Fibroblast of the aortic adventitia (primary cell): ENCODE measurements at regions not wholly inside any gene's neighbourhood (a gene's known extent, or its start where the extent isn't known, plus 50 kb on each side); places are given as distances from the start of the nearest gene placed in this dataset.
"Not testable (repeated sequence)": the region's sequence is repeated elsewhere in the genome, so short reads cannot be mapped to it uniquely, and the experiment has no call there.

Experiments used
- DNase-seq: peaks from one replicate; pipeline ENCODE4 v3.0.0-alpha.2; 2010; ENCODE audit warnings: low read depth
- H3K4me3 ChIP-seq: 2 replicates; pipeline ENCODE4 v1.5.1; 2011; ENCODE audit warnings: low read depth, mild to moderate bottlenecking, control low read depth, low read length, moderate library complexity
- TF ChIP-seq, protein P1 (sequence below): IDR thresholded peaks from 2 replicates; pipeline ENCODE4 v1.5.1; 2011; ENCODE audit warnings: mild to moderate bottlenecking, low read length, control low read depth, inconsistent platforms; ENCODE audit not compliant: insufficient read depth

DNA sequence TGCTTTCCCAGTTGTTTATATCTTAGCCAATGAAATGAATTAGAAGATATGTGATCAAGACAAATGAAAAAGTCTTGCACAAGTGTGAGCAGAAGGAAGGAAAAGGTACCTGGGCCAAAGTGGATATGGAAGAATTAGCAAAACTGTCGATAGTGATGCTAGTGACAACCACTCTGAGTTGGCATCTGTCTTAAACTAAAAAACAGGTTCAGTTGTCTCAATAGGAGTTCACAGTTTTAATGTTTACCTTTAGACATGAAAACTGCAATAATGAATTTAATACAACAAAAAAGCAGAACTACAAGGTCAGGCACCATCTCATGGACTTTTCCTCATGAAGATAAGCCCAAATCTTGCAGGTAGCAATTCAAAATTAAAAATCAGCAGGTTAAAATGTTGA, 688.5 kb downstream of the EFNB2 start:
- no peak overlapping the region for H3K4me3 ChIP-seq
- TF ChIP-seq, protein P1, sequence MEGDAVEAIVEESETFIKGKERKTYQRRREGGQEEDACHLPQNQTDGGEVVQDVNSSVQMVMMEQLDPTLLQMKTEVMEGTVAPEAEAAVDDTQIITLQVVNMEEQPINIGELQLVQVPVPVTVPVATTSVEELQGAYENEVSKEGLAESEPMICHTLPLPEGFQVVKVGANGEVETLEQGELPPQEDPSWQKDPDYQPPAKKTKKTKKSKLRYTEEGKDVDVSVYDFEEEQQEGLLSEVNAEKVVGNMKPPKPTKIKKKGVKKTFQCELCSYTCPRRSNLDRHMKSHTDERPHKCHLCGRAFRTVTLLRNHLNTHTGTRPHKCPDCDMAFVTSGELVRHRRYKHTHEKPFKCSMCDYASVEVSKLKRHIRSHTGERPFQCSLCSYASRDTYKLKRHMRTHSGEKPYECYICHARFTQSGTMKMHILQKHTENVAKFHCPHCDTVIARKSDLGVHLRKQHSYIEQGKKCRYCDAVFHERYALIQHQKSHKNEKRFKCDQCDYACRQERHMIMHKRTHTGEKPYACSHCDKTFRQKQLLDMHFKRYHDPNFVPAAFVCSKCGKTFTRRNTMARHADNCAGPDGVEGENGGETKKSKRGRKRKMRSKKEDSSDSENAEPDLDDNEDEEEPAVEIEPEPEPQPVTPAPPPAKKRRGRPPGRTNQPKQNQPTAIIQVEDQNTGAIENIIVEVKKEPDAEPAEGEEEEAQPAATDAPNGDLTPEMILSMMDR = no peak
- no peak for DNase-seq

DNA sequence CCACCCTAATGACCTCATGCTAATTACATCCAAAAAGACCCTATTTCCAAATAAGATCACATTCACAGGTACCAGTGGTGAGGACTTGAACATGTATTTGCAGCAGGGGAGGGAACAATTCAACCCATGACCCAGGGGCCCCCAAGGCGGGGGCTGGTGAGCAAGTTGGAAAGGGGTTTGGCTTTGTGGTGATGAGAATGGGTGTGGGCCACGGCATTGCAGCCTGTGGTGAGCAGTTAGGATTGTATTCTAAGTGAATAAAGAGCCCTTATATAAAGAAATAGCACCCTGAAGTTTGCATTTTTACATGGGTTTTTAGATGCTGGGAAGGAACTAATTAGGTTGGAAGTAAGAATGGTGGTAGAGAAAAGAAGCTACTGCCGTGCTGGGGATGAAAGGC, 694.2 kb downstream of the EFNB2 start:
- TF ChIP-seq, protein P1 = no peak
- no peak for DNase-seq

DNA sequence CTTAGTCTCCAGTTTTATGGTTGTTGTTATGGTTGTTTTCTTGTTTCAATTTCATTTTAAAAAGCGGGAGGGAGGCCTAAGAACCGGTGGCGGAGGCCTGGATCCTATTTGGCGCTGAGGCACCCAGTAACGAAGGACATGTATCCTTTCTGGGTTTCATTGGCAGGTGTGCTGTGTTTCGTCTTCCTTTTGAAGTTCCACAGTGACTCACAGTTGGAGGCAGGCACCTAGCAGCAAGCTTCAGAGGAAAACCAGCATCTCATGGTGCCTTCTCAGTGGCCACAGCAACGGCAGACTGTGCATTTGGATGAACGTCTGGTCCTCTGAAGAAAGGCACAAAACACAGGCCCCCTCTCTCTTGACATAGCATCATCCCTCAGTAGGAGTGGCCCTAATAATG, 697.2 kb downstream of the EFNB2 start:
- no peak for DNase-seq
- no peak overlapping the region for H3K4me3 ChIP-seq
- TF ChIP-seq, protein P1 = no peak

More for the DNA sequence above, 694.2 kb downstream of the EFNB2 start:
- no peak overlapping the region for H3K4me3 ChIP-seq

DNA sequence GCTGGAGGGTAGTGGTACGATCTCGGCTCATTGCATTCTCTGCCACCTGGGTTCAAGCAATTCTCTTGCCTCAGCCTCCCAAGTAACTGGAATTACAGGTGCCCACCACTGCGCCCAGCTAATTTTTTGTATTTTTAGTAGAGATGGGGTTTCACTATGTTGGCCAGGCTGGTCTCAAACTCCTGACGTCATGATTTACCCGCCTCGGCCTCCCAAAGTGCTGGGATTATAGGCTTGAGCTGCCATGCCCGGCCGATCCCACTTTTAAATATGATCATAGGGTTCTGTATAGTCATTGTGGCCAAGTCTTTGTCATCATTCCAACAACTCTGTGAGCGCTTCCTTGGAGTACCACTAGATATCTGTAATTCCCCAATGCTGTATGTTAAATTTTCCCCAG, 698.2 kb downstream of the EFNB2 start:
- H3K4me3 ChIP-seq, DNase-seq: not testable (repeated sequence)

DNA sequence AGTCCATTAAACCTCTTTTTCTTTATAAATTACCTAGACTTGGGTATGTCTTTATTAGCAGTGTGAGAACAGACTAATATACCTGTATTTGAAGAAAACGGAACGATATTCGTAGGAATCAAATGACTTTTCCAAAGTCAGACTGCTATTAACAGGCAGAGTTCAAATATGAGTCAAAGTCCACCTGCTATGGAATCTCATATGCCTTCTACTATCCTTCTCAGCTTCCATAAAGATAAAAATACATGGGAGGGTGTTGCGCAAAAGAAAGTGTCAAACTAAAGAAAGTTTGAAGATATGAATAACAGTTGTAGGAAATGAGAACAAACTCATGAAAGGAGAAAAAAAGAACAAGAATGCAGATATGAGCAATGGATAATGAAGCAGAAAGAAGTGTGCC, 704.6 kb downstream of the EFNB2 start:
- DNase-seq = no peak
- TF ChIP-seq, protein P1 = no peak
- H3K4me3 ChIP-seq = no peak overlapping the region

DNA sequence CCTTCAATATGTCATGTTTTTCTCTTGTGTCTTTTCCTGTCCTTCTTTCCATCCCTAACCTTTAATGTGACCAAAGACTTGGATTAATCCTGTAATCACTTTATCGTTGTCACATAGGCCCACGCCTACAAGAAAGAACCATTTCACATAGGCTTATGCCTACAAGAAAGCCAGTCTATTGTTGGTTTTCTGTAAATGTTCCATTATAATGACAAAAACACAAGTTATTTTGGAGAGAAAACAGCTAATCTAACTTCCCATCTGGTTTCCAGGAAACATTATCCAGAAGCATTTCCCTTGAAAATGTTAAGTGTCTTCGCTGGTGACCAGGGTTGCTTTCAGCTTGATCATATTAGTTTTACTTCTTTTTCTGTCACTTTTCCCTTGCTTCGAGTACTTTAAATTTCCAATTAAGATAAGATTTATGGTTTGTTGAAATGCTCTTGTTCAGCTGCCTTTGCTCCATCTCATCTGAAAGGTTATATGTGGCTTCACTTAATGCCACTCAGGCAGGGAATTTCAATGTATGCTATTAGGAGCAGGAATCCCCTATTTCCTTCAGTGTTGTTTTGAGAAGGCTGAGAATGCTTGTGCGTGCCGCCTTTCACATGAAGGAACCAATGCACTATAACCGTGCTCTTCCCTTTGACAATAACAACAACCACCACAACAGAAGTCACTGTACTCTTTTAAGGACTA, 708.2 kb downstream of the EFNB2 start:
- DNase-seq = no peak
- TF ChIP-seq, protein P1 = no peak
- no peak overlapping the region for H3K4me3 ChIP-seq

DNA sequence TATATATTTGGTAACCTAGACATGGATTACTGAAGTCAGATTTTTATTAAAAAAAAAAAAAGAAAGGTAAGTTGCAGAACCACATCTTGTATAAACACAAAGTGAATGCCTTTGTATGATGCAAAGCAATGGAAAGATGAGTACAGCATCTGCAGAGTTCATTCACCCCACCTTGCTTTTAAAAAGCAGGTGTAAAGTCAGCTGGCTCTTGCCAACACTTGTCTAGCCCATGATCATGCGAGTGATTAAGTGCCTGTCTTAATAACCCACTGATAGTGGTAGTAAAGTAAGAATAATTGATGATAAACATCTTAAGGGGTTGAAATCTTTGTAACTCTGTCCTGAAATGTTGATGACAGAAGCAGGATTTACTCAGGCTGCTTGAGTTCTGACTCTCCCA, 710.4 kb downstream of the EFNB2 start:
- H3K4me3 ChIP-seq = no peak overlapping the region
- TF ChIP-seq, protein P1 = no peak
- no peak for DNase-seq
